Activated naive CD8-positive, alpha-beta T cell (primary cell): ENCODE measurements at regions not wholly inside any gene's neighbourhood (a gene's known extent, or its start where the extent isn't known, plus 50 kb on each side); places are given as distances from the start of the nearest gene placed in this dataset.

ENCODE experiments used
- H3K27ac Mint-ChIP-seq: one replicate; pipeline ENCODE4 v1.8.0; 2021; ENCODE audit warnings: mixed read lengths
- H3K27me3 Mint-ChIP-seq: one replicate; pipeline ENCODE4 v1.8.0; 2021; ENCODE audit warnings: mixed read lengths
- H3K36me3 Mint-ChIP-seq: one replicate; pipeline ENCODE4 v1.8.0; 2021; ENCODE audit warnings: mixed read lengths
- H3K4me1 Mint-ChIP-seq: one replicate; pipeline ENCODE4 v1.8.0; 2021; ENCODE audit warnings: low read depth, mixed read lengths
- H3K4me3 Mint-ChIP-seq: one replicate; pipeline ENCODE4 v1.8.0; 2021; ENCODE audit warnings: mild to moderate bottlenecking, mixed read lengths
- H3K9me3 Mint-ChIP-seq: one replicate; pipeline ENCODE4 v1.8.0; 2021; ENCODE audit warnings: low read depth, mixed read lengths

DNA sequence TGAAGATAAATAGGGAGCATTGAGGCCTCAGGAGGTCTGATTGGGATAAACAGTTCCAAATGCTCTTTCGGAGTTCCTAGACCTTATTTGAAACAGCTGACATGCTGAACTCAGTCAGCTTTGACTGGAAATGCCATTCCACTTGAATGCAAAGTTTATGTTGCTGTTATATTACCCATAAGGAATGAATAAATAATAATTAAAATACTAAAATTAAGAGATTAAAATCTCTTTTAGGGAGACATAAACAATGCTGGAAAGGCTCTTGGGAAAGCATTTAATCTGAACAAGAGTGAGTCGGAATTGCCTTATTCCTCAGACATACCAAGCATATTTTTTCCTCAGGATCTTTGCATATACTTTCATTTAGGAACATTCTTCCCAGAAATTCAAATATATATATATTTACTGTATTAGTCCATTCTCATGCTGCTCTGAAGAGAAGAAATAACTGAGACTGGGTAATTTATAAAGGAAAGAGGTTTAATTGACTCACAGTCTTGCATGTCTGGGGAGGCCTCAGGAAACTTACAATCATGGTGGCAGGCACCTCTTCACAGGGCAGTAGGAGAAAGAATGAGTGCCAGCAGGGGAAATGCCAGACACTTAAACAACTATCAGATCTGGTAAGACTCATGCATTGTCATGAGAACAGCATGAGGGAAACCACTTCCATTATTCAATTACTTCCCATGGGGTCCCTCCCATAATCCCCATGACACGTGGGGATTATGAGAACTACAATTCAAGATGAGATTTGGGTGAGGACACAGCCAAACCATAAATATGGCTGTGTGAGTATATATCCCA is 318.2 kb upstream of the PLXNA2 start:
- H3K36me3 Mint-ChIP-seq, result no peaks in the 10 kb centered on the region
- no peak overlapping the region for H3K27ac Mint-ChIP-seq
- H3K4me1 Mint-ChIP-seq, result no peaks in the 10 kb centered on the region
- no peak overlapping the region for H3K4me3 Mint-ChIP-seq
- H3K27me3 Mint-ChIP-seq, result peaks cover 5% of the 10 kb centered on the region
- no peaks in the 10 kb centered on the region for H3K9me3 Mint-ChIP-seq

DNA sequence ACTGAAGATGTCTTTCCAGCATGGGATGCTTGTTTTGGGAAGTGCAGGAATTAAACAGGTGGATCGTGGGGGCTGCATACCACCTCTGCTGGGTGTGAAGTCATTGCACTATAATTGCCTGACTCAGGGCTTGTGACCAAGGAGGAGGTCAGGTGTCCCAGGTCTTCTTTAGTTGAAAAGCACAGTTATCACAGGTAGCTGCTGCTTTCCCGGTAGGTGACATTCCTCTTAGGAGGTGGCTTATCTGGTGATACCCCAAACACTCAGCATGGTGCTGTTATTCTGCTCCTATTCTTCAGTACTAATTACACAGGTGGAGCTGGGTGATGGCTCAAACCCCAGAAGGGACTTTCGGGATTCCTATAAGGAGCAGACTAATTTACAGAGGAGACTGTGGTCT is 320.3 kb upstream of the PLXNA2 start:
- no peak overlapping the region for H3K27ac Mint-ChIP-seq
- no peaks in the 10 kb centered on the region for H3K4me1 Mint-ChIP-seq
- peaks cover 5% of the 10 kb centered on the region for H3K27me3 Mint-ChIP-seq
- no peaks in the 10 kb centered on the region for H3K9me3 Mint-ChIP-seq
- H3K4me3 Mint-ChIP-seq, result no peak overlapping the region
- no peaks in the 10 kb centered on the region for H3K36me3 Mint-ChIP-seq

DNA sequence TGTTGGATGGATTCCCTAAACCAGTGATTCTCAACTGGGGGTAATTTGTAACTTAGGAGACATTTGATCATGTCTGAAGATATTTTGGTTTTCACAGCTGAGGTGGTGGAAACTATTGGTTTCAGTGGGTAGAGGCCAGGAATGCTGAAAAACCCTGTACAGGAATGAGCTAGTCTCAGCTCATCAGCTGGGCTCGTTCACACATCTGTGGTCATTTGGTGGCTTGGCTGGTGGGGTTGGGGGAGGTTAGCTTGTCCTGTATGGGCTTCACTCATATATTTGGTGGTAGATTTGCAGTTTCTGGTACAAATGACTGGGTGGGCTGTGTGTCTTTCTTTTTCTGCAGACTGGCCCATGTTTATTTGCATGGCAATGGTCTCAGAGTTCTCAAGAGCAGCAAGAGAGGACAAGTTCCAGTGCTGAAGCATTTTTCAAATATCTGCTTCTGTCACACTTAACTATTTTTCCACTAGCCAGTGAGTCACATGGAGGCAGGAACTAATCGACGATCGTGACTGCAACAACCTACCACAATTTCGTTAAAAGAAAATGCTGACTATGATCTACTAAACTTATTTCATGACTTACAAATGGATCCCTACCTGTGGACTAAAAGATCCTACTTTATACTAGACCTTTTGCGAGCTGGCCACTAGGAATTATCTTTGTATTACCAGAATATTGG is 321.7 kb upstream of the PLXNA2 start:
- Mint-ChIP-seq H3K36me3 (peaks cover 2% of the 10 kb centered on the region), H3K27me3 (peaks cover 10% of the 10 kb centered on the region), H3K9me3 (peaks cover 9% of the 10 kb centered on the region), H3K4me1 (no peaks in the 10 kb centered on the region), H3K4me3 (no peak overlapping the region), H3K27ac (no peak overlapping the region)

DNA sequence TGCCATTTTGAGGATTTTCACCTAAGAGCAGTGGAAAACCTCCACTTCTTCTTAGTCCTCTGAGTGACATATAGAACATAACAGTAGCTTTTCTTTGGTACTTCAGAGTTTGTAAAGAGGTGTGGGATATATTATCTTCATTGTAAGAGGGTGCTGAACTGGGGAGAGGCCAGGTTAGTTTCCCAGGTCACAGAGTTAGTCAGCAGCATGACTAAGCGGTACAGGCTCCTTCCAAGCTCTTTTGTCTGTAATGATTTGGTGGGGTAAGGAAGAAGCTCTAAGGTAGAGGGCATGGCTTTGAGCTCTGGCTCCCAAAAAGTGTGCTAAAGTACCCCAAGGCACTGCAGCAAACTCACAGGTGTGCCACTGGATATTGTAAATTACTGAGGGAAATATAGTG is 325.0 kb upstream of the PLXNA2 start:
- peaks cover 8% of the 10 kb centered on the region for H3K27me3 Mint-ChIP-seq
- no peak overlapping the region for H3K4me3 Mint-ChIP-seq
- H3K36me3 Mint-ChIP-seq, result peaks cover 2% of the 10 kb centered on the region
- no peaks in the 10 kb centered on the region for H3K4me1 Mint-ChIP-seq
- peaks cover 9% of the 10 kb centered on the region for H3K9me3 Mint-ChIP-seq
- H3K27ac Mint-ChIP-seq, result no peak overlapping the region

DNA sequence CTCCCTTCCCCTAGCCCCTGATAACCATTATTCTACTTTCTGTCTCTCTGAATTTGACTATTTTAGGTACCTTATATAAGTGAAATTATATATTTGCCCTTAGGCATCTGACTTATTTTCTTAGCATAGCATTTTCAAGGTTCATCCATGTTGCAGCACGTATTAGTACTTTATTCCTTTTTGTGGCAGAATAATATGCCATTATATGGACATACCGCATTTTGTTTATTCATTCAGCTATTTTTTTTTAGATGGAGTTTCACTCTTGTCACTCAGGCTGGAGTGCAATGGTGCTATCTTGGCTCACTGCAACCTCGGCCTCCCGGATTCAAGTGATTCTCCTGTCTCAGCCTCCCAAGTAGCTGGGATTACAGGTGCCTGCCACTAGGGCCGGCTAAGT is 326.2 kb upstream of the PLXNA2 start:
- Mint-ChIP-seq H3K4me1 (no peaks in the 10 kb centered on the region), H3K27me3 (peaks cover 5% of the 10 kb centered on the region), H3K36me3 (peaks cover 2% of the 10 kb centered on the region), H3K9me3 (peaks cover 9% of the 10 kb centered on the region), H3K4me3 (no peak overlapping the region), H3K27ac (no peak overlapping the region)

DNA sequence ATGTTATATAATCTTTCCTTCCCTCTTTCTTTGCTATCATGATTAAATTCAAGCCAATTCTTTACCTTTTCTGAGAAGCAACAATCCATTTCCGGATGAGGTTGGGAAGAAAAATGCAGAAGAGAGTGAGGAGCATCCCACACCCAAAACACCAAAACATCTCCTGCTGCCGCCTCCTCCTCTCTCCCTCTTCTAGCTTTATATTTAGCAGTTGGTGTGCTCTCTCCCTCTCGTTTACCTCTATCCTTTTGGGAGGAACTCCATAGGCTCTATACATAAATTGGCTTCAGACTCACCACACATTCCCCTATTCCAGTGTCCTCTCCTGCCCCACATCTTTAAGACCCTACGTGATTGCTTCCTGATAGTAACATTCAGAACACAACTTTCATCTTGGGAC is 332.2 kb upstream of the PLXNA2 start:
- Mint-ChIP-seq H3K9me3 (no peaks in the 10 kb centered on the region), H3K27ac (no peak overlapping the region), H3K4me1 (no peaks in the 10 kb centered on the region), H3K4me3 (no peak overlapping the region), H3K27me3 (no peaks in the 10 kb centered on the region), H3K36me3 (no peaks in the 10 kb centered on the region)

DNA sequence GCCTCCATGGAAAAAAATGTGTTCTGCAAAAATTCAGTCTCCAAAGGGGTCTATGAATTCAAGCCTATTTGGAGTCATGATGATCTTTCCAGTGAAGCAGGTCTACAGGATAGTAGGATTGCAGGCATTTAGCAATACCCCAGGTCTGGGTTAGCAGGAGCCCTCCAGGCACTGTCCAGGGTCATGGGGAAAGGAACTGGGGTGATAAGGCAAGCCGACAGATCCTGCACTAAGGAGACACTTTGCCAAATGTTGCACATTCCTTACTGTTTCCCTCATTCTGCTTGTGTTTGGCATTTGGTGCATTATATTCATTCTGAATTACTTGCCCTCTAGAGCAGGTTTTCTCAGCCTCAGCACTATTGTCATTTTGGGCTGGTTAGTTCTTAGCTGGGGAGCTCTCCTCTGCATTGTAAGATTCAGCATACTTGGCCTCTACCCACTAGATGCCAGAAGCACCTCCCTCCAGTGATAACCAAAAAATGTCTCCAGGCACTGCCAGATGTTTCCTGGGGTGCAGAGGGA is 333.3 kb upstream of the PLXNA2 start:
- no peaks in the 10 kb centered on the region for H3K9me3 Mint-ChIP-seq

DNA sequence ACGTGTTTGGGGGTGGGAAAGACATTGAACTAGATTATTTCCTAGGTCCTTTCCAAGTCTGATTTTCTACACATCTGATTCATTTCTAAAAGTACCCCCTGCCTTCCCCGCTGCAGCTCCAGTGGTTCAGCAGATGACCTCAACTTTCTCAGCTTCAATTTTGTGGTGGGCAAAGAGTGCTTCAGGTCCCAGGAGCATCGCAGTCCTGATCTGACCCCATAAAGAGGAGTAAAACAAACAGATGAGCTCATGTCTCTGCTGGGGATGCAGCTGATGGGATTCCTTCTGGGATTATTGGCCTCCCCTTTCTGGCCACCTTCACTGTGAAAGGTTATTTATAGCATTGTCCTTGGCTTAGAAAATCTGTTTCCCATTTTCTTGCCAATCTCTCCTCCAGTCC is 337.0 kb upstream of the PLXNA2 start:
- H3K9me3 Mint-ChIP-seq, result no peaks in the 10 kb centered on the region
- H3K36me3 Mint-ChIP-seq, result no peaks in the 10 kb centered on the region
- H3K27ac Mint-ChIP-seq, result no peak overlapping the region
- no peaks in the 10 kb centered on the region for H3K4me1 Mint-ChIP-seq
- H3K27me3 Mint-ChIP-seq, result peaks cover 2% of the 10 kb centered on the region
- H3K4me3 Mint-ChIP-seq, result no peak overlapping the region

More for the DNA sequence above, 333.3 kb upstream of the PLXNA2 start:
- Mint-ChIP-seq H3K27me3 (peaks cover 1% of the 10 kb centered on the region), H3K27ac (no peak overlapping the region), H3K36me3 (no peaks in the 10 kb centered on the region), H3K4me1 (no peaks in the 10 kb centered on the region), H3K4me3 (no peak overlapping the region)

DNA sequence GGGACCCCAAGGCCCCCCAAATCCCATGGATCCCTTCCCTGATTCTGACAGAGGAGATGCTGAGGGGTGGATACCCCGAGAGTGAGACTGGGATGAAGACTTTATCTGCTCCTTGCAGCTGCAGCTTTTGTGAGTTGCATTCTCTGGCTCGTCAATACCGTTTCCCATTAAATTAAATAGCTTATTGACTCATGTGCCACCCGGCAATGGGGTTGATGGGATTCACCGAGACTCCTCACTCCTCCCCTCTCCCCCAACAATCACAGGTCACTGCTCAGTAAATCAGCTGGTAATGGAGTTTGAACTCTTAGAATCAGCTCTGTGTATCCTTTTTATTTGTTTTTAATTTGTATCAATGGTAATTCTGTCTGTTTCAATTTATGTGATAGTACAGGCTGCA is 337.5 kb upstream of the PLXNA2 start:
- no peak overlapping the region for H3K27ac Mint-ChIP-seq
- H3K4me1 Mint-ChIP-seq, result no peaks in the 10 kb centered on the region
- no peak overlapping the region for H3K4me3 Mint-ChIP-seq
- H3K36me3 Mint-ChIP-seq, result no peaks in the 10 kb centered on the region
- no peaks in the 10 kb centered on the region for H3K9me3 Mint-ChIP-seq
- peaks cover 2% of the 10 kb centered on the region for H3K27me3 Mint-ChIP-seq

DNA sequence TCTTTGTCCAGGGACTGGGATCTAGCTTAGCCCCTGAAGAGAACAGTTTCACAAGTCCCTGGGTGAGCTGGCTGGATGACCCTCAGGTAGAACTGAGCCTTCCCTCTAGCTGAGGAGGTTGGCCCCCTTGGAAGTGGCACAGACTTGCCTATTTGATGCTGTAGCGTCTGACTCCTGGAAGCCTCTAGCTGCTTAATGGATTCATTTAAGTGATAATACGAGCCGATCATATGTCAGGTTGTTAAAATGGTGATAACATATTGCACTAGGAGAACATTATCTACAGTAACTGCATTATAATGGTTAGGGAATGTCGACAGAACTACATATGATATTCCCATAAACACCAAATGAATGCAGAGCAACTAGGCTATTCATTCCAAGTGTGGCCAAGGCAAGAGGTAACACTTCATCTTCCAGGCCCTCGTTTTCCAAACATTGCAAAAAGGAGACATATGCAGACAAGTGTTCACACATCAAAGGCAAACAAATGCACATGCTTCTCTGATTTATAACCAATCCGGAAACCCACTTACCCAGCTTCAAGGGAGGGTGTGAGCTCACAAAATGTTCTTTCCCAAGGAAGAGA is 340.1 kb upstream of the PLXNA2 start:
- no peaks in the 10 kb centered on the region for H3K4me1 Mint-ChIP-seq
- H3K4me3 Mint-ChIP-seq, result no peak overlapping the region
- no peaks in the 10 kb centered on the region for H3K9me3 Mint-ChIP-seq
- peaks cover 4% of the 10 kb centered on the region for H3K27me3 Mint-ChIP-seq
- H3K36me3 Mint-ChIP-seq, result no peaks in the 10 kb centered on the region
- no peak overlapping the region for H3K27ac Mint-ChIP-seq

DNA sequence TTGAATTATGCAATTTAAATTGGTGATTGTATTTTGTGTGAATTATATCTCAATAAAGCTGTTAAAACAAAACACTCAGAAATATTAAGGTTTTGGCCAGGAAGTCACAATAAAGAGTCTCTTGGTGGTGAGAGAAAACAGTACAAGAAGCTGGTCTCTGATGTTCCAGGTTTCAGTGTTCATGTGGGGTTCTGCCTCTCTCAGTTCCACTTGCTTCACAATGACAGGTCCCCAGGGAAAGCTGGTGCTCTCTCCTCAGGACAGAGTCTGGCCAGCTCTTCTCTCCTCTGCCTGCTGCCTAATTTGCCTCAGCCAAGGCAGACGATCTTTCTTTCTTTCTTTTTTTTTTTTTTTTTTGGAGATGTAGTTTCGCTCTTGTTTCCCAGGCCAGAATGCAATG is 342.9 kb upstream of the PLXNA2 start:
- H3K27ac Mint-ChIP-seq, result no peak overlapping the region

DNA sequence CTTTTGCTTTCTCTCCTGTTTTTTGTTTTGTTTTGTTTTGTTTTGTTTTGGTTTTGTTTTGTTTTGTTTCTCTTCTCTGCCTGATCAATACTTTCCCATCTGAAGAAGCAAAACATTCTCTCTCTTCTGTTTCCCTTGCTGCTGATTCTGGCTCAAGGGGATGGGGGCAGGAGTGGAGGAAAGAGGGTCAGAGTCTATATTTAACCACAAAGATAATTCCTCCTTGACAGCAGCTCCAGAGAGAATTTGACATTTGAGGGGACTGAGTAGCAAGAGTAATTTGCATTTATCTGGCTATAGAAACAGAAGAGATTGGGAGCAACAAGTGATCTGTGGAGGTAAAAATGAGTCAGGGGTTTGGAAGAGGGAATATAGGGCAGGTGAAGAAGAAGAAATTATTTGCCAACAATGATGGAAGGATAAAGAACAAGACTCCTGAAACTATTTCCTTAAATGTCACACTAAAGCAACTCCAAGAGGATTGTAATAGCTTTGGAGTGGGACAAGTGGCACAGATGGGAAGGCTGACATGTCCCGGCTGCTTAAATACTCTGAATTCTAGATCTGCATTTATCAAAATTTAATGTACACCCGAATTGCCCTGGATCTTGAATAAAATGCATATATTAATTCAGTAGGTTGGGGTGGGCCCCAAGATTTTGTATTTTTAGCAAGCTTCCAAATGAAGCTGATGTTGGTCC is 349.3 kb upstream of the PLXNA2 start:
- Mint-ChIP-seq H3K9me3 (no peaks in the 10 kb centered on the region), H3K36me3 (no peaks in the 10 kb centered on the region), H3K4me1 (no peaks in the 10 kb centered on the region), H3K4me3 (no peak overlapping the region), H3K27ac (no peak overlapping the region), H3K27me3 (peaks cover 8% of the 10 kb centered on the region)

More for the DNA sequence above, 342.9 kb upstream of the PLXNA2 start:
- Mint-ChIP-seq H3K36me3 (no peaks in the 10 kb centered on the region), H3K9me3 (no peaks in the 10 kb centered on the region), H3K4me3 (no peak overlapping the region), H3K27me3 (peaks cover 12% of the 10 kb centered on the region), H3K4me1 (no peaks in the 10 kb centered on the region)

DNA sequence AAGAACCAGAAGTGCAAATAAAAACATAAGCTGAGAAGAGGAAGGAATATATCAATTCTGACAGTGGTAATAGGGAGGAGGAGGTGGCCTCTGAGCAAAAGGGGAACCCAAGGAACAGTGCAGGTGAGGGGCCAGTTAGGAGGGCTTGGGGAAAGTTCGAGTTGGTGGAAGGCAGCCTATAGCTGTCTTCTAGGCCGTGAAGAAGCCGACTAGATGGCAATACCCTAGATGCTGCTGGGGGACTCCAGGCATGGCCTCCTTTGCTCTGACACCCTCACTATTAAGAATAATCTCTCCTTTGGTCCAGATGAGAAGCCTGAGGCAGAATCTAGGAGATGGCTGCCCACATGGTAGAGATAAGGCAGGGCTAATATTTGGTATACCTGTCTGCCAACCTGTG is 351.1 kb upstream of the PLXNA2 start:
- Mint-ChIP-seq H3K4me1 (no peaks in the 10 kb centered on the region), H3K27me3 (peaks cover 5% of the 10 kb centered on the region), H3K27ac (no peak overlapping the region), H3K4me3 (no peak overlapping the region), H3K36me3 (no peaks in the 10 kb centered on the region), H3K9me3 (no peaks in the 10 kb centered on the region)

DNA sequence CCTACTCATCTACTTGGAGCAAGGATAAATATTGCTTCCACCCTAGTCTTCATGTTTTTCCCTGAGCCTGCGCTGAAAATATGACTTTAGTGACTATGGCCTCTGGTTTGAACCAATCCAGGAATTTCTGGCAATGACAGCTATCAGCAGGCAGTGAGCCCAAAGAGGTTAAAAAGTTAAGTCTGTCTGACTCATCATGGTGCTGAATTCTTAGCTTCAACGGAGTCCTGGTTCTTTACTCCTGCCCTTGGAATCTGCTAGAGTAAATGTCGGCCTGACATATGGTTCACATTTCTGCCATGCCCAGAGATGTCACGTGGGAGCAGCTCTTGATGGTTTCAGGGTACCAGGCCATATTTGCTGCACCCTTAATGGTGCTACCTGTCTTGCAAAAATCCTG is 351.6 kb upstream of the PLXNA2 start:
- Mint-ChIP-seq H3K27me3 (peaks cover 5% of the 10 kb centered on the region), H3K4me1 (no peaks in the 10 kb centered on the region), H3K9me3 (no peaks in the 10 kb centered on the region), H3K27ac (no peak overlapping the region), H3K36me3 (no peaks in the 10 kb centered on the region), H3K4me3 (no peak overlapping the region)

DNA sequence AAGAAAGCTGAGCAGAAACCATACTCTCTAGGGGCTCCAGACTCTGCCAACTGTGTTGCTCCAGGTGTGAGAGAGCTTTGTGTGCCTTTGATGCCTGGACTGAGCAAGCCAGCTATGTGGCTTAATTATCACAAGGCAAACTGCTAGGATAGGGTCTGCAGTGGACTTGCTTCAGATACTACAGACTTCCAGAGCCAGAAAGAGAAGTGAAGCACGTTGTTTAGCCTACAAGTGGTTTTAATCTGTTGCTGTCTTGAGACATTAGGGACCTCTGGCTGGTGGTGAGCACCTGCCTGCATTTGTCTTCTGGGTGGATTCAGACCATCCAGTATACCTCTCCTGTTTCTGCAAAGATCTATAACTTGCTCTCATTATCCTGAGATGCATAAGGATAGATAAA is 353.4 kb upstream of the PLXNA2 start:
- no peaks in the 10 kb centered on the region for H3K27me3 Mint-ChIP-seq
- H3K9me3 Mint-ChIP-seq, result no peaks in the 10 kb centered on the region
- H3K4me3 Mint-ChIP-seq, result no peak overlapping the region
- H3K36me3 Mint-ChIP-seq, result no peaks in the 10 kb centered on the region
- H3K27ac Mint-ChIP-seq, result no peak overlapping the region
- H3K4me1 Mint-ChIP-seq, result no peaks in the 10 kb centered on the region
